Liver (tissue), 7 donors: ENCODE measurements at regions not wholly inside any gene's neighbourhood (a gene's known extent, or its start where the extent isn't known, plus 50 kb on each side); places are given as distances from the start of the nearest gene placed in this dataset.
A peak's percentile ranks its signal among the peaks of the same experiment; 100 is the strongest.

Experiments
- DNase-seq: peaks from one replicate; pipeline ENCODE4 v3.0.0-alpha.2; 2017; ENCODE audit warnings: low spot score
- H3K27ac ChIP-seq, 2 donors: one replicate each; pipeline ENCODE4 v1.7.0; 2013; ENCODE audit warnings: inconsistent platforms in 2 of 2, low read length in 2 of 2, control low read depth in 1 of 2, low read depth in 1 of 2, mild to moderate bottlenecking in 1 of 2
- H3K27me3 ChIP-seq, 4 donors: one replicate each; pipeline versions ENCODE4 v1.6.1 to v1.7.0; 2013; ENCODE audit warnings: low read length in 3 of 4, inconsistent platforms in 1 of 4, mild to moderate bottlenecking in 1 of 4, moderate library complexity in 1 of 4; ENCODE audit not compliant: control insufficient read depth in 4 of 4, insufficient read depth in 4 of 4
- H3K36me3 ChIP-seq, 4 donors: one replicate each; pipeline versions ENCODE4 v1.6.1 to v1.7.0; 2013; ENCODE audit warnings: low read length in 3 of 4, mild to moderate bottlenecking in 3 of 4, low read depth in 1 of 4, moderate library complexity in 1 of 4; ENCODE audit not compliant: control insufficient read depth in 4 of 4, insufficient read depth in 3 of 4
- H3K4me1 ChIP-seq, 4 donors: one replicate each; pipeline versions ENCODE4 v1.6.1 to v1.7.0; 2013; ENCODE audit warnings: low read length in 3 of 4, mild to moderate bottlenecking in 3 of 4, moderate library complexity in 1 of 4; ENCODE audit not compliant: control insufficient read depth in 4 of 4, insufficient read depth in 4 of 4
- H3K4me3 ChIP-seq, 3 donors: one replicate each; pipeline versions ENCODE4 v1.6.1 to v1.7.0; 2013; ENCODE audit warnings: low read length in 3 of 3, control low read depth in 1 of 3, low read depth in 1 of 3, mild to moderate bottlenecking in 1 of 3
- H3K9ac ChIP-seq, 2 donors: one replicate each; pipeline ENCODE4 v1.7.0; 2013; ENCODE audit warnings: low read length in 2 of 2, mild to moderate bottlenecking in 2 of 2, moderate library complexity in 2 of 2, control low read depth in 1 of 2, low read depth in 1 of 2
- H3K9me3 ChIP-seq, 4 donors: one replicate each; pipeline versions ENCODE4 v1.6.1 to v1.7.0; 2013; ENCODE audit warnings: low read length in 3 of 4; ENCODE audit not compliant: control insufficient read depth in 4 of 4
- ATF3 ChIP-seq: IDR thresholded peaks from 2 replicates; pipeline ENCODE4 v1.6.1; 2016; ENCODE audit warnings: antibody characterized with exemption
- EGR1 ChIP-seq, 2 donors: IDR thresholded peaks; 2 replicates each; pipeline ENCODE4 v1.6.1; 2016 to 2018; ENCODE audit warnings: antibody characterized with exemption in 2 of 2, low read depth in 2 of 2
- FOXA1 ChIP-seq: IDR thresholded peaks from 2 replicates; pipeline ENCODE4 v1.6.1; 2016; ENCODE audit warnings: antibody characterized with exemption
- FOXA2 ChIP-seq: IDR thresholded peaks from 2 replicates; pipeline ENCODE4 v1.6.1; 2016; ENCODE audit warnings: antibody characterized with exemption
- GABPA ChIP-seq, 2 donors: IDR thresholded peaks in 1 of 2; conservative IDR thresholded peaks in 1 of 2; 2 replicates each; pipeline ENCODE4 v1.6.1; 2016; ENCODE audit warnings: antibody characterized with exemption in 2 of 2, mild to moderate bottlenecking in 1 of 2, moderate library complexity in 1 of 2
- HNF4A ChIP-seq, 2 donors: conservative IDR thresholded peaks; 2 replicates each; pipeline ENCODE4 v1.6.1; 2016; ENCODE audit warnings: antibody characterized with exemption in 2 of 2, mild to moderate bottlenecking in 2 of 2
- HNF4G ChIP-seq: IDR thresholded peaks from 2 replicates; pipeline ENCODE4 v1.6.1; 2016; ENCODE audit warnings: antibody characterized with exemption
- JUND ChIP-seq, 2 donors: IDR thresholded peaks; 2 replicates each; pipeline ENCODE4 v1.6.1; 2016; ENCODE audit warnings: antibody characterized with exemption in 2 of 2
- NR2F2 ChIP-seq: IDR thresholded peaks from 2 replicates; pipeline ENCODE4 v1.6.1; 2016; ENCODE audit warnings: antibody characterized with exemption
- RAD21 ChIP-seq, 2 donors: IDR thresholded peaks; 2 replicates each; pipeline ENCODE4 v1.6.1; 2016; ENCODE audit warnings: antibody characterized with exemption in 2 of 2, mild to moderate bottlenecking in 2 of 2
- REST ChIP-seq: IDR thresholded peaks from 2 replicates; pipeline ENCODE4 v1.6.1; 2016; ENCODE audit warnings: antibody characterized with exemption, mild to moderate bottlenecking
- RXRA ChIP-seq, 2 donors: IDR thresholded peaks; 2 replicates each; pipeline ENCODE4 v1.6.1; 2017 to 2018; ENCODE audit warnings: antibody characterized with exemption in 2 of 2, mild to moderate bottlenecking in 1 of 2
- SP1 ChIP-seq: IDR thresholded peaks from 2 replicates; pipeline ENCODE4 v1.6.1; 2018; ENCODE audit warnings: antibody characterized with exemption, mild to moderate bottlenecking
- TAF1 ChIP-seq: conservative IDR thresholded peaks from 2 replicates; pipeline ENCODE4 v1.6.1; 2016; ENCODE audit warnings: antibody characterized with exemption, mild to moderate bottlenecking
- YY1 ChIP-seq: IDR thresholded peaks from 2 replicates; pipeline ENCODE4 v1.6.1; 2016; ENCODE audit warnings: antibody characterized with exemption, mild to moderate bottlenecking
- ZBTB33 ChIP-seq: IDR thresholded peaks from 2 replicates; pipeline ENCODE4 v1.6.1; 2016; ENCODE audit warnings: antibody characterized with exemption
- WGBS: extraction: QIAGEN DNeasy Blood & Tissue Kit; methylation state at CpG from one replicate; pipeline ENCODE4 v1.1.7; 2013; 5-methylcytosine and 5-hydroxymethylcytosine counted together
- donor health status: healthy.
- donor health status: healthy.
- donor health status: healthy.
- donor health status: healthy.

- Histone ChIP-seq H3K4me1 (no peaks in the 10 kb centered on the region), H3K4me3 (no peak overlapping the region), H3K36me3 (no peaks in the 10 kb centered on the region), H3K9me3 (peaks cover 0 to 9% (median 0%) of the 10 kb centered on the region in 4 donors), H3K27me3 (peaks cover 0 to 4% (median under 1%) of the 10 kb centered on the region in 4 donors), H3K27ac (peak overlapping the region in 1 of 2 donors; percentile 27), H3K9ac (no peak overlapping the region)
- TF ChIP-seq RAD21 (IDR thresholded peaks at IDR 0.05) (no peak), HNF4G (no peak)
- DNase-seq = no peak
- WGBS = 69% methylated on average over 7 of the region's 7 CpGs
These were observed 104.2 kb downstream of the TEX36 start for GRCh38 chr10:125578658-125579315.

- H3K27ac ChIP-seq = no peak overlapping the region
- DNase-seq = no peak
- no peak overlapping the region for H3K4me3 ChIP-seq
- peaks cover 0 to 6% (median under 1%) of the 10 kb centered on the region in 4 donors for H3K27me3 ChIP-seq
- TF ChIP-seq YY1 (no peak), HNF4G (no peak), HNF4A (conservative IDR thresholded peaks at IDR 0.05) (no peak), EGR1 (IDR thresholded peaks at IDR 0.05; ENCODE audit: low read depth in 2 of 2) (no peak), RAD21 (IDR thresholded peaks at IDR 0.05) (no peak), REST (no peak), TAF1 (no peak), ATF3 (no peak), SP1 (no peak), ZBTB33 (no peak), JUND (IDR thresholded peaks at IDR 0.05) (no peak)
- 66% methylated on average over 4 of the region's 4 CpGs for WGBS
- H3K36me3 ChIP-seq = no peaks in the 10 kb centered on the region
- H3K9ac ChIP-seq = no peak overlapping the region
- peaks cover 0 to 9% (median 0%) of the 10 kb centered on the region in 4 donors for H3K9me3 ChIP-seq
- H3K4me1 ChIP-seq = no peaks in the 10 kb centered on the region
These were observed 107.1 kb downstream of the TEX36 start for GRCh38 chr10:125575843-125576242.

- H3K27ac ChIP-seq = no peak overlapping the region
- WGBS = 89% methylated on average over 4 of the region's 4 CpGs
- H3K36me3 ChIP-seq = no peaks in the 10 kb centered on the region
- H3K9me3 ChIP-seq = no peaks in the 10 kb centered on the region
- no peaks in the 10 kb centered on the region for H3K4me1 ChIP-seq
- no peak overlapping the region for H3K4me3 ChIP-seq
- peaks cover 0 to 7% (median 0%) of the 10 kb centered on the region in 4 donors for H3K27me3 ChIP-seq
- no peak for DNase-seq
- no peak overlapping the region for H3K9ac ChIP-seq
- no peak for TF ChIP-seq FOXA1
- no peak for TF ChIP-seq RAD21 (IDR thresholded peaks at IDR 0.05)
- TF ChIP-seq GABPA (IDR thresholded peaks at IDR 0.05 in 1 of 2, conservative IDR thresholded peaks at IDR 0.05 in 1 of 2) = no peak
- TF ChIP-seq JUND (IDR thresholded peaks at IDR 0.05) = no peak
- no peak for TF ChIP-seq NR2F2
- TF ChIP-seq HNF4G = no peak
- TF ChIP-seq REST = no peak
- no peak for TF ChIP-seq EGR1 (IDR thresholded peaks at IDR 0.05; ENCODE audit: low read depth in 2 of 2)
- no peak for TF ChIP-seq RXRA (IDR thresholded peaks at IDR 0.05)
- no peak for TF ChIP-seq ZBTB33
- no peak for TF ChIP-seq FOXA2
- TF ChIP-seq YY1 = no peak
These were observed 114.8 kb downstream of the TEX36 start for GRCh38 chr10:125568156-125568555.
